ENCODE measurements at regions not wholly inside any gene's neighbourhood (a gene's known extent, or its start where the extent isn't known, plus 50 kb on each side); places are given as distances from the start of the nearest gene placed in this dataset.
A peak's percentile ranks its signal among the peaks of the same experiment; 100 is the strongest.

DNA sequence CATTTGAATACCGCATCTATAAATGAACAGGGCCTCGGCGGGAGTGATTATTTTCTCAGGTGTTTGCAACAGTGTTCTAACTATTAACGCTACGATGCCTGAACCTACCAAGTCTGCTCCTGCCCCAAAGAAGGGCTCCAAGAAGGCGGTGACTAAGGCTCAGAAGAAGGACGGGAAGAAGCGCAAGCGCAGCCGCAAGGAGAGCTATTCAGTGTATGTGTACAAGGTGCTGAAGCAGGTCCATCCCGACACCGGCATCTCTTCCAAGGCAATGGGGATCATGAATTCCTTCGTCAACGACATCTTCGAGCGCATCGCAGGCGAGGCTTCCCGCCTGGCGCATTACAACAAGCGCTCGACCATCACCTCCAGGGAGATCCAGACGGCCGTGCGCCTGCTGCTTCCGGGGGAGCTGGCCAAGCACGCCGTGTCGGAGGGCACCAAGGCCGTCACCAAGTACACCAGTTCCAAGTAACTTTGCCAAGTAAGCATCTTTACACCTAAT, 70.9 kb downstream of the HFE start:
- DNase-seq: no peak
- Histone ChIP-seq H3K36me3 (ENCODE audit: control insufficient read depth in 4 of 4, insufficient read depth in 4 of 4, low read length in 4 of 4) (no peaks in the 10 kb centered on the region), H3K27ac (ENCODE audit: low read depth in 1 of 2, low read length in 1 of 2) (peak overlapping the region; percentile 89 to 99), H3K9ac (ENCODE audit: insufficient read depth in 1 of 2, low read length in 2 of 2) (peak overlapping the region; percentile 95 to 99), H3K4me3 (peak overlapping the region; percentile 65), H3K4me1 (ENCODE audit: control insufficient read depth in 5 of 5, insufficient read depth in 5 of 5, low read length in 5 of 5) (peaks cover 0 to 14% (median 8%) of the 10 kb centered on the region in 5 donors), H3K27me3 (ENCODE audit: control insufficient read depth in 3 of 3, insufficient read depth in 3 of 3, low read length in 2 of 3) (no peaks in the 10 kb centered on the region), H3K9me3 (ENCODE audit: control insufficient read depth in 4 of 4, insufficient read depth in 3 of 4, low read length in 3 of 4) (no peaks in the 10 kb centered on the region)
- ATAC-seq (ENCODE audit: insufficient read depth, low FRiP score): peak; percentile 51
- WGBS, 2 donors: 0 to 1% methylated on average over 30 of the region's 30 CpGs
- TF ChIP-seq, protein P1, sequence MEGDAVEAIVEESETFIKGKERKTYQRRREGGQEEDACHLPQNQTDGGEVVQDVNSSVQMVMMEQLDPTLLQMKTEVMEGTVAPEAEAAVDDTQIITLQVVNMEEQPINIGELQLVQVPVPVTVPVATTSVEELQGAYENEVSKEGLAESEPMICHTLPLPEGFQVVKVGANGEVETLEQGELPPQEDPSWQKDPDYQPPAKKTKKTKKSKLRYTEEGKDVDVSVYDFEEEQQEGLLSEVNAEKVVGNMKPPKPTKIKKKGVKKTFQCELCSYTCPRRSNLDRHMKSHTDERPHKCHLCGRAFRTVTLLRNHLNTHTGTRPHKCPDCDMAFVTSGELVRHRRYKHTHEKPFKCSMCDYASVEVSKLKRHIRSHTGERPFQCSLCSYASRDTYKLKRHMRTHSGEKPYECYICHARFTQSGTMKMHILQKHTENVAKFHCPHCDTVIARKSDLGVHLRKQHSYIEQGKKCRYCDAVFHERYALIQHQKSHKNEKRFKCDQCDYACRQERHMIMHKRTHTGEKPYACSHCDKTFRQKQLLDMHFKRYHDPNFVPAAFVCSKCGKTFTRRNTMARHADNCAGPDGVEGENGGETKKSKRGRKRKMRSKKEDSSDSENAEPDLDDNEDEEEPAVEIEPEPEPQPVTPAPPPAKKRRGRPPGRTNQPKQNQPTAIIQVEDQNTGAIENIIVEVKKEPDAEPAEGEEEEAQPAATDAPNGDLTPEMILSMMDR (IDR thresholded peaks at IDR 0.05; ENCODE audit: control extremely low read depth, extremely low read depth): no peak

GRCh38 chr6:26158581-26159356, 71.5 kb downstream of the HFE start:
- TF ChIP-seq, protein P1 (IDR thresholded peaks at IDR 0.05; ENCODE audit: control extremely low read depth, extremely low read depth): no peak
- no peaks in the 10 kb centered on the region for H3K27me3 ChIP-seq (ENCODE audit: control insufficient read depth in 3 of 3, insufficient read depth in 3 of 3, low read length in 2 of 3)
- H3K9me3 ChIP-seq (ENCODE audit: control insufficient read depth in 4 of 4, insufficient read depth in 3 of 4, low read length in 3 of 4): no peaks in the 10 kb centered on the region
- WGBS, 2 donors: 0% methylated on average over 21 of the region's 21 CpGs
- peak; percentile 82 to 91 (median 91) for DNase-seq
- no peaks in the 10 kb centered on the region for H3K36me3 ChIP-seq (ENCODE audit: control insufficient read depth in 4 of 4, insufficient read depth in 4 of 4, low read length in 4 of 4)
- peak overlapping the region; percentile 95 to 99 for H3K9ac ChIP-seq (ENCODE audit: insufficient read depth in 1 of 2, low read length in 2 of 2)
- peak; percentile 20 for ATAC-seq (ENCODE audit: insufficient read depth, low FRiP score)
- H3K4me1 ChIP-seq (ENCODE audit: control insufficient read depth in 5 of 5, insufficient read depth in 5 of 5, low read length in 5 of 5): peaks cover 0 to 14% (median 8%) of the 10 kb centered on the region in 5 donors
- peak overlapping the region; percentile 89 to 99 for H3K27ac ChIP-seq (ENCODE audit: low read depth in 1 of 2, low read length in 1 of 2)
- H3K4me3 ChIP-seq: peak overlapping the region; percentile 65

- TF ChIP-seq, protein P1 (IDR thresholded peaks at IDR 0.05; ENCODE audit: control extremely low read depth, extremely low read depth): no peak
- Histone ChIP-seq H3K27me3 (ENCODE audit: control insufficient read depth in 3 of 3, insufficient read depth in 3 of 3, low read length in 2 of 3) (no peaks in the 10 kb centered on the region), H3K36me3 (ENCODE audit: control insufficient read depth in 4 of 4, insufficient read depth in 4 of 4, low read length in 4 of 4) (no peaks in the 10 kb centered on the region), H3K4me3 (peak overlapping the region; percentile 44), H3K9me3 (ENCODE audit: control insufficient read depth in 4 of 4, insufficient read depth in 3 of 4, low read length in 3 of 4) (no peaks in the 10 kb centered on the region), H3K27ac (ENCODE audit: low read depth in 1 of 2, low read length in 1 of 2) (peak overlapping the region in 1 of 2 donors; percentile 81), H3K9ac (ENCODE audit: insufficient read depth in 1 of 2, low read length in 2 of 2) (peak overlapping the region; percentile 95 to 99), H3K4me1 (ENCODE audit: control insufficient read depth in 5 of 5, insufficient read depth in 5 of 5, low read length in 5 of 5) (peaks cover 0 to 14% (median 8%) of the 10 kb centered on the region in 5 donors)
- 21 to 22% methylated on average over 13 of the region's 13 CpGs for WGBS, 2 donors
- ATAC-seq (ENCODE audit: insufficient read depth, low FRiP score) (no peak), DNase-seq (peak; percentile 63 to 81 (median 76))
These were observed 72.4 kb downstream of the HFE start for GRCh38 chr6:26159357-26160273.
